IMR-90 (cell line): ENCODE measurements at regions not wholly inside any gene's neighbourhood (a gene's known extent, or its start where the extent isn't known, plus 50 kb on each side); places are given as distances from the start of the nearest gene placed in this dataset.

Experiments used
- ATAC-seq: fragments of 200-7000 bp; cut with Tn5 transposase; 2 replicates; pipeline ENCODE4 v1.9.1; 2020; ENCODE audit warnings: low read depth, mild to moderate bottlenecking, moderate library complexity
- BruUV-seq: library from RNA; stranded (reverse); fragments of 400-500 nt; replicated peaks from 2 replicates; lab custom pipeline; 2021; lab: Mats Ljungman, UMichigan
- CTCF ChIA-PET: fragments of 300-600 bp; formaldehyde crosslinking; extraction: SDS; loops from one replicate; lab custom pipeline; 2021; ENCODE audit warnings: antibody characterized with exemption; lab: Yijun Ruan, JAX
- POLR2A ChIA-PET: fragments of 300-600 bp; sonication (Branson Sonifier 250); formaldehyde crosslinking; loops from one replicate; lab custom pipeline; 2022; ENCODE audit warnings: antibody characterized with exemption; ENCODE audit not compliant: unreplicated experiment; lab: Charles Lee
- DNase-seq: peaks from one replicate; pipeline ENCODE4 v3.0.0; 2013
- H2AFZ ChIP-seq: replicated peaks from 2 replicates; pipeline ENCODE3; 2013; ENCODE audit warnings: low read length, mild to moderate bottlenecking; ENCODE audit not compliant: poor library complexity
- H2AK5ac ChIP-seq: 2 replicates; pipeline ENCODE4 v1.6.1; 2013; ENCODE audit warnings: low read depth, low read length, inconsistent platforms
- H2AK9ac ChIP-seq: replicated peaks from 2 replicates; pipeline ENCODE3; 2013; ENCODE audit warnings: mild to moderate bottlenecking, low read depth, low read length, moderate library complexity; ENCODE audit not compliant: poor library complexity
- H2BK120ac ChIP-seq: 2 replicates; pipeline ENCODE4 v1.6.1; 2013; ENCODE audit warnings: low read depth, low read length, inconsistent platforms
- H2BK15ac ChIP-seq: 3 replicates; pipeline ENCODE4 v1.6.1; 2013; ENCODE audit warnings: low read depth, low read length, inconsistent platforms
- H2BK20ac ChIP-seq: 2 replicates; pipeline ENCODE4 v1.6.1; 2013; ENCODE audit warnings: low read depth, mild to moderate bottlenecking, inconsistent platforms, low read length, moderate library complexity
- H2BK5ac ChIP-seq: 2 replicates; pipeline ENCODE4 v1.6.1; 2013; ENCODE audit warnings: mild to moderate bottlenecking, low read depth, low read length, inconsistent platforms; ENCODE audit not compliant: poor library complexity, severe bottlenecking
- H3K14ac ChIP-seq: replicated peaks from 2 replicates; pipeline ENCODE4 v1.6.1; 2013; ENCODE audit warnings: low read depth, low read length, inconsistent platforms
- H3K18ac ChIP-seq: 2 replicates; pipeline ENCODE4 v1.6.1; 2013; ENCODE audit warnings: low read depth, low read length, control low read depth
- H3K23ac ChIP-seq: 2 replicates; pipeline ENCODE4 v1.6.1; 2013; ENCODE audit warnings: low read depth, low read length, inconsistent platforms
- H3K27ac ChIP-seq: 2 replicates; pipeline ENCODE4 v1.5.1; 2013; ENCODE audit warnings: mild to moderate bottlenecking, control low read depth, low read length; ENCODE audit not compliant: insufficient read depth
- H3K27me3 ChIP-seq: 2 replicates; pipeline ENCODE4 v1.6.1; 2013; ENCODE audit warnings: low read length; ENCODE audit not compliant: control insufficient read depth, insufficient read depth
- H3K36me3 ChIP-seq: 2 replicates; pipeline ENCODE4 v1.6.1; 2013; ENCODE audit warnings: low read length, mixed read lengths; ENCODE audit not compliant: control insufficient read depth, insufficient read depth
- H3K4ac ChIP-seq: 2 replicates; pipeline ENCODE4 v1.6.1; 2013; ENCODE audit warnings: low read depth, low read length, inconsistent platforms
- H3K4me1 ChIP-seq: 2 replicates; pipeline ENCODE4 v1.6.1; 2013; ENCODE audit warnings: low read length, mixed read lengths; ENCODE audit not compliant: control insufficient read depth, insufficient read depth
- H3K4me2 ChIP-seq: 2 replicates; pipeline ENCODE4 v1.6.1; 2013; ENCODE audit warnings: low read depth, mild to moderate bottlenecking, control low read depth, low read length, moderate library complexity
- H3K4me3 ChIP-seq: 2 replicates; pipeline ENCODE4 v1.5.1; 2013; ENCODE audit warnings: low read depth, mild to moderate bottlenecking, control low read depth, low read length, moderate library complexity; ENCODE audit not compliant: insufficient read depth
- H3K56ac ChIP-seq: 2 replicates; pipeline ENCODE4 v1.6.1; 2013; ENCODE audit warnings: low read length, inconsistent platforms; ENCODE audit not compliant: insufficient read depth; ENCODE audit errors: extremely low read depth
- H3K79me1 ChIP-seq, 2 experiments: 2 replicates each; pipeline ENCODE4 v1.6.1; 2013; ENCODE audit warnings: low read length in 2 of 2, inconsistent platforms in 1 of 2, low read depth in 1 of 2
- H3K9ac ChIP-seq: 2 replicates; pipeline ENCODE4 v1.6.1; 2013; ENCODE audit warnings: low read depth, low read length, control low read depth
- H3K9me1 ChIP-seq: 2 replicates; pipeline ENCODE4 v1.6.1; 2013; ENCODE audit warnings: low read length, inconsistent platforms; ENCODE audit not compliant: insufficient read depth
- H3K9me3 ChIP-seq: 2 replicates; pipeline ENCODE4 v1.6.1; 2013; ENCODE audit warnings: low read length; ENCODE audit not compliant: control insufficient read depth, insufficient read depth
- H4K20me1 ChIP-seq: 2 replicates; pipeline ENCODE4 v1.6.1; 2013; ENCODE audit warnings: low read length, inconsistent platforms; ENCODE audit not compliant: insufficient read depth
- H4K5ac ChIP-seq: 2 replicates; pipeline ENCODE4 v1.6.1; 2013; ENCODE audit warnings: mild to moderate bottlenecking, low read depth, low read length, control low read depth
- H4K8ac ChIP-seq, 2 experiments: 2 replicates each; pipeline ENCODE4 v1.6.1; 2013; ENCODE audit warnings: low read depth in 2 of 2, low read length in 2 of 2, control low read depth in 1 of 2, inconsistent platforms in 1 of 2
- H4K91ac ChIP-seq: 2 replicates; pipeline ENCODE4 v1.6.1; 2013; ENCODE audit warnings: low read depth, low read length, inconsistent platforms; ENCODE audit not compliant: insufficient read depth
- FOS ChIP-seq: fragments of 150-350 bp; IDR thresholded peaks from 2 replicates; pipeline ENCODE4 v1.6.1; 2016; ENCODE audit warnings: low read depth, low read length
- POLR2A ChIP-seq: IDR thresholded peaks from 2 replicates; pipeline ENCODE4 v1.6.1; 2012; ENCODE audit warnings: mild to moderate bottlenecking, low read depth, low read length
- RAD21 ChIP-seq: IDR thresholded peaks from 2 replicates; pipeline ENCODE4 v1.6.1; 2012; ENCODE audit warnings: low read length, improper control_type of control experiment
- RCOR1 ChIP-seq: IDR thresholded peaks from 2 replicates; pipeline ENCODE4 v1.6.1; 2012; ENCODE audit warnings: mild to moderate bottlenecking, low read length, improper control_type of control experiment; ENCODE audit not compliant: insufficient replicate concordance
- USF2 ChIP-seq: fragments of 150-350 bp; IDR thresholded peaks from 2 replicates; pipeline ENCODE4 v1.6.1; 2017; ENCODE audit warnings: mild to moderate bottlenecking, antibody characterized with exemption, low read length, low read depth
- WGBS, 2 experiments: methylation state at CpG; one replicate each; pipeline versions ENCODE4 v1.1.5 to v1.1.7; 2013; ENCODE audit warnings: missing lambda C conversion rate in 2 of 2; ENCODE audit not compliant: insufficient read length in 1 of 2; ENCODE audit errors: extremely low coverage in 2 of 2; 5-methylcytosine and 5-hydroxymethylcytosine counted together
- dilution Hi-C: fragments of 300-500 bp; cut with HindIII; formaldehyde crosslinking; loops from one replicate; pipeline ENCODE4 v1.14.3; 2018; ENCODE audit warnings: low sequenced_read_pairs; ENCODE audit not compliant: unreplicated experiment
- in situ Hi-C: fragments of 300-500 bp; cut with MboI; formaldehyde crosslinking; loops from 3 replicates; pipeline ENCODE4 v1.14.3; 2019; ENCODE audit warnings: low sequenced_read_pairs, inconsistent platforms, mixed read lengths
- intact Hi-C: fragments of 100-400 bp; cut with micrococcal nuclease; formaldehyde crosslinking; loops from 2 replicates; pipeline ENCODE4 v1.10.0; 2022

DNA sequence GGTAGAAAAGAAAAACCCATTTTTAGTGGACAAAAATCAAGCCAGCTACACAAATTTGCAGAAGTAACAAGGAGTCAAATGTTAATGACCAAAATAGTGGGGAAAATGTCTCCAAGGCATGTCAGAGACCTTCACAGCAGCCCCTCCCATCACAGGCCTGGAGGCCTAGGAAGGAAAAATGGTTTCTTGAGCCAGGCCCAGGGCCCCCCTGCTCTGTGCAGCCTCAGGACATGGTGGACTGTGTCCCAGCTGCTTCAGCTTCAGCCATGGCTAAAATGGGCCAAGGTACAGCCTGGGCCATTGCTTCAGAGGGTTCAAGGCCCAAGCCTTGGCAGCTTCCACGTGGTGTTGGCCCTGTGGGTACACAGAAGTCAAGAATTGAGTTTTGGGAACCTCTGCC lies 82.5 kb upstream of the CLVS2 start:
- Histone ChIP-seq H3K4me3 (no peak overlapping the region), H3K14ac (no peak overlapping the region), H3K9ac (no peak overlapping the region), H3K27ac (no peak overlapping the region), H3K18ac (no peak overlapping the region), H2BK5ac (no peak overlapping the region), H3K79me1 (no peaks in the 10 kb centered on the region), H3K4ac (no peak overlapping the region), H3K4me1 (no peaks in the 10 kb centered on the region), H2BK20ac (no peak overlapping the region), H4K8ac (no peak overlapping the region), H3K4me2 (no peak overlapping the region), H2AFZ (no peak overlapping the region), H2AK9ac (no peak overlapping the region), H4K91ac (no peak overlapping the region), H3K27me3 (no peaks in the 10 kb centered on the region), H3K9me3 (peaks cover 12% of the 10 kb centered on the region), H3K56ac (no peak overlapping the region), H4K5ac (no peak overlapping the region), H2AK5ac (no peak overlapping the region), H3K23ac (no peak overlapping the region), H3K9me1 (no peaks in the 10 kb centered on the region), H2BK120ac (no peak overlapping the region), H4K20me1 (no peaks in the 10 kb centered on the region), H3K36me3 (no peaks in the 10 kb centered on the region), H2BK15ac (no peak overlapping the region)
- DNase-seq, result no peak
- TF ChIP-seq FOS, result no peak
- no peak for TF ChIP-seq RCOR1
- no peak for TF ChIP-seq USF2
- no peak for TF ChIP-seq POLR2A
- no peak for TF ChIP-seq RAD21
- no peak for ATAC-seq
- dilution Hi-C loops (no loop called here), intact Hi-C loops (no loop called here), in situ Hi-C loops (no loop called here)
- no TSS peak for BruUV-seq
- no CpG with 5 or more reads among the region's 1 CpG for WGBS, 2 experiments
- POLR2A ChIA-PET, result no interaction called here
- CTCF ChIA-PET, result no interaction called here
